Heart right ventricle (tissue), 16 donors: ENCODE measurements at regions not wholly inside any gene's neighbourhood (a gene's known extent, or its start where the extent isn't known, plus 50 kb on each side); places are given as distances from the start of the nearest gene placed in this dataset.

Source experiments
- ATAC-seq, 8 donors: fragments of 200-7000 bp; cut with Tn5 transposase; one replicate each; pipeline ENCODE4 v1.9.1; 2020; ENCODE audit warnings: mild to moderate bottlenecking in 8 of 8, moderate library complexity in 8 of 8, moderate number of reproducible peaks in 1 of 8
- DNase-seq, 2 donors: peaks; one replicate each; pipeline ENCODE4 v3.0.0-alpha.2; 2020
- H3K27ac ChIP-seq, 10 donors: fragments of 200-600 bp; sonication (generic) in 2 of 10; one replicate each; pipeline versions ENCODE4 v1.5.0 to v1.8.0; 2020 to 2022; ENCODE audit warnings: mild to moderate bottlenecking in 3 of 10
- H3K27me3 ChIP-seq, 7 donors: fragments of 200-600 bp; one replicate each; pipeline ENCODE4 v1.8.0; 2021 to 2022; ENCODE audit warnings: mild to moderate bottlenecking in 2 of 7
- H3K36me3 ChIP-seq, 9 donors: fragments of 200-600 bp; sonication (generic) in 1 of 9; one replicate each; pipeline versions ENCODE4 v1.5.0 to v1.8.0; 2020 to 2022; ENCODE audit warnings: mild to moderate bottlenecking in 2 of 9
- H3K4me1 ChIP-seq, 9 donors: fragments of 200-600 bp; sonication (generic) in 1 of 9; one replicate each; pipeline versions ENCODE4 v1.5.0 to v1.8.0; 2020 to 2022; ENCODE audit warnings: mild to moderate bottlenecking in 4 of 9
- H3K4me3 ChIP-seq, 10 donors: fragments of 200-600 bp; sonication (generic) in 2 of 10; one replicate each; pipeline versions ENCODE4 v1.5.0 to v1.8.0; 2020 to 2022; ENCODE audit warnings: mild to moderate bottlenecking in 7 of 10, moderate library complexity in 2 of 10
- H3K9me3 ChIP-seq, 11 donors: fragments of 200-600 bp in 10 of 11; sonication (generic) in 2 of 11; one replicate each; pipeline versions ENCODE4 v1.5.0 to v1.8.0; 2013 to 2022; ENCODE audit warnings: mild to moderate bottlenecking in 2 of 11, control low read depth in 1 of 11, moderate library complexity in 1 of 11
- WGBS, 2 donors: extraction: QIAGEN DNeasy Blood & Tissue Kit; methylation state at CpG; one replicate each; pipeline ENCODE4 v1.1.7; 2013; ENCODE audit warnings: inconsistent platforms in 1 of 2; 5-methylcytosine and 5-hydroxymethylcytosine counted together
- intact Hi-C, 10 donors: fragments of 100-400 bp; cut with DNase I; formaldehyde crosslinking; loops; one replicate each; pipeline versions ENCODE4 v1.11.1 to v1.14.2; 2022
- TF ChIP-seq, protein P1 (sequence below), 9 donors: fragments of 200-600 bp; sonication (generic) in 2 of 9; IDR thresholded peaks; one replicate each; pipeline versions ENCODE4 v1.5.0 to v1.8.0; 2021 to 2022; ENCODE audit warnings: antibody characterized with exemption in 9 of 9, mild to moderate bottlenecking in 5 of 9, moderate library complexity in 1 of 9
- donor health status: Arrhythmogenic right ventricular cardiomyopathy.
- donor health status: ischemic (EF 13 %, LVEDD 7.1; RV severe dilation, severe dysfunction).
- donor health status: healthy with polysubstance abuse.
- donor health status: DM: no; HTN: yes; CAD: no.
- donor health status: DM: no; HTN: no; CAD: no.
- donor health status: ischemic (EF 25% LVEDD 6.9; RV normal size, moderate dysfunction).
- donor health status: ischemic (EF 25% LVEDD 5.7; RV mildly dilated, moderate dysfunction).
- donor health status: healthy.
- donor health status: DM: yes; HTN: yes; CAD: no.
- donor health status: Ischemic cardiomyopathy.
- donor health status: ischemic (EF 35%, LVEDD 5.7; RV mildly dilated, moderate dysfunction).
- donor health status: nonischemic (EF 11% LVEDD 7.7; RV severe dilation, severe dysfunction).
- donor health status: DM: yes; HTN: yes; CAD: no.
- donor health status: PGD.
- donor health status: ischemic (EF 29% LVEDD 5.4; RV normal size, mild dysfunction).
- donor health status: nonischemic (EF 23%, LVEDD 6.1; RV moderate dilation, normal function).

DNA sequence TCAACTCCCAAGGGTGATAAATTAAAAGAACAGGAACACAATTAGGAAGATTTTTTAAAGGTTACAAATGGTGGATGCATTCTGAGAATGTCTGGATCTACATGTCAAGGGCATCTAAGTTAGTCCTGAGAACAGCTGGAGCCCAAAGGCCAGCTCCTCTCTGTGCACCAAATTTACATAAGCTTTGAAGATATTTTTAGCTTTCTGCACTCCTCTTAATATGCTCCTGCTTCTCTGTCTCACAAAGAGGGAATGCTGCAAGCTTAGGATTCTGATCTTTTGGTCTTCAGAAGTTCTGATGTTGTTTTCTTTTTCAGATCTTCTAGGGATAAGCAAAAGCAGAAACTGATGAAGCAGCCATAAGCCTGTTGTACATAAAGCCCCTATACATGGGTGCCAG is 309.8 kb upstream of the NCAM1 start:
- peak overlapping the region in 9 of 10 donors; percentile 19 to 78 (median 59) for H3K27ac ChIP-seq
- intact Hi-C loops, result loop anchor here in 6 of 10 donors (5.0 to 10.0 kb wide), 9 partner anchors 64 to 633 kb away; partner anchors contain the start of gene NCAM1 (in 2 of the 6)
- no peak overlapping the region for H3K4me3 ChIP-seq
- no peak for DNase-seq
- peaks cover 8 to 56% (median 19%) of the 10 kb centered on the region in 9 donors for H3K4me1 ChIP-seq
- no peaks in the 10 kb centered on the region for H3K36me3 ChIP-seq
- TF ChIP-seq, protein P1, sequence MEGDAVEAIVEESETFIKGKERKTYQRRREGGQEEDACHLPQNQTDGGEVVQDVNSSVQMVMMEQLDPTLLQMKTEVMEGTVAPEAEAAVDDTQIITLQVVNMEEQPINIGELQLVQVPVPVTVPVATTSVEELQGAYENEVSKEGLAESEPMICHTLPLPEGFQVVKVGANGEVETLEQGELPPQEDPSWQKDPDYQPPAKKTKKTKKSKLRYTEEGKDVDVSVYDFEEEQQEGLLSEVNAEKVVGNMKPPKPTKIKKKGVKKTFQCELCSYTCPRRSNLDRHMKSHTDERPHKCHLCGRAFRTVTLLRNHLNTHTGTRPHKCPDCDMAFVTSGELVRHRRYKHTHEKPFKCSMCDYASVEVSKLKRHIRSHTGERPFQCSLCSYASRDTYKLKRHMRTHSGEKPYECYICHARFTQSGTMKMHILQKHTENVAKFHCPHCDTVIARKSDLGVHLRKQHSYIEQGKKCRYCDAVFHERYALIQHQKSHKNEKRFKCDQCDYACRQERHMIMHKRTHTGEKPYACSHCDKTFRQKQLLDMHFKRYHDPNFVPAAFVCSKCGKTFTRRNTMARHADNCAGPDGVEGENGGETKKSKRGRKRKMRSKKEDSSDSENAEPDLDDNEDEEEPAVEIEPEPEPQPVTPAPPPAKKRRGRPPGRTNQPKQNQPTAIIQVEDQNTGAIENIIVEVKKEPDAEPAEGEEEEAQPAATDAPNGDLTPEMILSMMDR (IDR thresholded peaks at IDR 0.05), result no peak
- H3K9me3 ChIP-seq, result no peaks in the 10 kb centered on the region
- ATAC-seq, result peak in 7 of 8 donors; percentile 36 to 74 (median 64)
- no peaks in the 10 kb centered on the region for H3K27me3 ChIP-seq

DNA sequence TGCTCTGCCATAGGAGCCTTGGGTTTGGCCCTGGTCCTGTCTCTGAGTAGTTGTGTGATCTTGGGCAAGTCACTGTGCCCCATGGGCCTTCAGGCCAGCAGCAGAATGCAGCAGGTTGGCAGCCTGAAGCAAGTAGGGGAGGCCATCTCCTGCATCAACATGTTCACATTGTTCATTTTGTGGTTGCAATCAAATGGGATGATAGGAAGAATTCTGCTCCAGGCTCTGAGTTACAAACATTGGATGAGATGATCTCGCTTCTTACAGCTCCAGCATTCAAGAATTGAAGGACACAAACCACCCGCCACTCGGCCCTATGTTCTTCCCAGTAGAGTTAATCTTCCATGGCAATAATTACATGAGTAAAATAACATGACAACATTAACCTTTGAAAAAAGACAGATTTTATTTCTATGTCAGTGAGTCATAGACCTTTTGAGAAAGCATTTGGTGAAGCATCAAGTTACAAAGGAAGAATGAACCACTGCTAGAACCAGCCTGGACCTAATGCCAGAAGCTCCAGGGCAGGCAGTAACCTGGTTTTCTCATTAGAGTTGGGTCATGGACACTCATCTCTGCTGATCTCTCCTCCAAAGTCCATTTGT is 308.3 kb upstream of the NCAM1 start:
- DNase-seq (no peak), ATAC-seq (no peak)
- WGBS, 2 donors, result 96 to 97% methylated on average over 3 of the region's 3 CpGs
- no peaks in the 10 kb centered on the region for H3K36me3 ChIP-seq
- H3K4me3 ChIP-seq, result no peak overlapping the region
- TF ChIP-seq, protein P1 (IDR thresholded peaks at IDR 0.05), result no peak
- no peaks in the 10 kb centered on the region for H3K27me3 ChIP-seq
- peaks cover 8 to 69% (median 22%) of the 10 kb centered on the region in 9 donors for H3K4me1 ChIP-seq
- intact Hi-C loops, result loop anchor here in 6 of 10 donors (5.0 to 10.0 kb wide), 9 partner anchors 66 to 632 kb away; partner anchors contain the start of gene NCAM1 (in 2 of the 6)
- H3K9me3 ChIP-seq, result no peaks in the 10 kb centered on the region
- H3K27ac ChIP-seq, result no peak overlapping the region

DNA sequence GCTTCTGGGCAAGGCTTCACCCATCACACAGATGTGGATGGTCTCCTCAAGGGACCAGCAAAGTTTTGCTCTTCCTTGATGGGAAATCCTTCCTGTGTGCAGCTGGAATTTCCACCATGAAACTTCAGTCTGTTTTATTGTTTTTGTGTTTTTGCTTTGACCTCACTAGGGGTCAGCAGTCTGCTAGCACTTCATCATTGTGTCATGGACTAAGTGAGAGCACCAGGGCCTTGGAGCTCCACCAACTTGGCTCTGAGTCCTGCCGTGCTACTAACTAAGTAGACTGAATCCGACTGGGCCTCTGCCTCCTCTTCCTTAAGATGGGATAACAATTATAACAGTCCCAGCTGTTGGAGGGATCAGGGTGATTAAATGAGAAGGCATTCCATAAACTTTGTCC is 305.8 kb upstream of the NCAM1 start:
- Histone ChIP-seq H3K4me3 (no peak overlapping the region), H3K36me3 (no peaks in the 10 kb centered on the region), H3K27me3 (no peaks in the 10 kb centered on the region), H3K4me1 (peaks cover 8 to 67% (median 22%) of the 10 kb centered on the region in 9 donors), H3K27ac (peak overlapping the region in 7 of 10 donors; percentile 17 to 72 (median 48)), H3K9me3 (no peaks in the 10 kb centered on the region)
- 6 to 15% methylated on average over 2 of the region's 2 CpGs for WGBS, 2 donors
- ATAC-seq (peak; percentile 55 to 87 (median 84)), DNase-seq (peak; percentile 74 to 87)
- TF ChIP-seq, protein P1 (IDR thresholded peaks at IDR 0.05), result peak in 6 of 9 donors; percentile 8 to 47 (median 29)
- intact Hi-C loops, result loop anchor here in 6 of 10 donors (10.0 kb wide), 6 partner anchors 99 to 629 kb away; partner anchors contain the start of gene NCAM1 (in 1 of the 6)

DNA sequence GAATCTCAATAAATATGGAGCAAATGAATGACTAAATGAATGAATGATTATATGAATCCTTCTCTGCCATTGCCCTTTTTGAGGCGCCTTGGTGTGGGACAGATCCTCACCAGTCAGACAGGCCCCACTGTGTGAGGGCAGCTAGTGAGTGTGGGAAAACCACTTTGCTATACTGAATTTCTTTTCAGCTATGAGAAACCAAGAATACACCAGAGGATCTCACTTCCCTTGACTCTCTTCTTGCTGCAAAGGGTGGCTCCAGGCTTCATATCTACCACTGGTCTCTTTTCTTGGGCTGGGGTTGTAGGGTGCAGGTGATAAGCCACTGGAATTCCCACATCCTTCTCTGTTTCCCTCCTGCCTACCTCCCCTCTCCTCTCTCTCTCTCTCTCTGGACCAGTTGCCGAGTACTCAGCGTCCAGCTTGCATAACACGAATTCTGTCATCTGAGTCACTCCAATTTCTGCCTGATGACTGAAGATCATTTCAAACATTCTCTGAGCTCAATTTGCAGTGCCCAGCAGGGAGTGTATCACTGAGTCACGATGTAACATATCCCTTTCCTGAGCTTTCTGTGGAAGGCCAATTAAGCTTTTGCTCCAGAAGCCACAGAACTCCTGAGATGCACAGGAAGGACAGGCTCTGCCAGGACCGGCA is 304.3 kb upstream of the NCAM1 start:
- no peak overlapping the region for H3K4me3 ChIP-seq
- H3K9me3 ChIP-seq, result no peaks in the 10 kb centered on the region
- DNase-seq (no peak), ATAC-seq (peak in 7 of 8 donors; percentile 19 to 68 (median 43))
- H3K4me1 ChIP-seq, result peaks cover 3 to 54% (median 17%) of the 10 kb centered on the region in 9 donors
- intact Hi-C loops, result loop anchor here in 6 of 10 donors (10.0 kb wide), 6 partner anchors 98 to 628 kb away; partner anchors contain the start of gene NCAM1 (in 1 of the 6)
- peak overlapping the region in 1 of 10 donors; percentile 21 for H3K27ac ChIP-seq
- TF ChIP-seq, protein P1 (IDR thresholded peaks at IDR 0.05), result no peak
- no peaks in the 10 kb centered on the region for H3K27me3 ChIP-seq
- no peaks in the 10 kb centered on the region for H3K36me3 ChIP-seq
- 74 to 79% methylated on average over 6 of the region's 6 CpGs for WGBS, 2 donors
